ENCODE measurements at regions not wholly inside any gene's neighbourhood (a gene's known extent, or its start where the extent isn't known, plus 50 kb on each side); places are given as distances from the start of the nearest gene placed in this dataset.
A peak's percentile ranks its signal among the peaks of the same experiment; 100 is the strongest.

GRCh38 chr4:31100536-31100935 is 380.4 kb downstream of the PCDH7 start:
- no peaks in the 10 kb centered on the region for H3K36me3 ChIP-seq (ENCODE audit: control insufficient read depth in 3 of 3, insufficient read depth in 2 of 3, low read depth in 1 of 3, low read length in 3 of 3)
- FAIRE-seq: no peak
- H3K4me3 ChIP-seq (ENCODE audit: low read depth in 1 of 3, low read length in 3 of 3): no peak overlapping the region
- H3K27ac ChIP-seq (ENCODE audit: low read depth in 1 of 3, low read length in 2 of 3): no peak overlapping the region
- no peaks in the 10 kb centered on the region for H3K4me1 ChIP-seq (ENCODE audit: control insufficient read depth in 3 of 3, insufficient read depth in 2 of 3, low read depth in 1 of 3, low read length in 2 of 3)
- no peak for DNase-seq
- no peaks in the 10 kb centered on the region for H3K9me3 ChIP-seq (ENCODE audit: control insufficient read depth in 2 of 2, insufficient read depth in 1 of 2, low read depth in 1 of 2, low read length in 1 of 2)
- WGBS, 3 donors: 70 to 84% (median 83%) methylated on average over 1 of the region's 1 CpG
- no peaks in the 10 kb centered on the region for H3K27me3 ChIP-seq (ENCODE audit: control insufficient read depth in 3 of 3, insufficient read depth in 3 of 3, low read length in 3 of 3)

- no peaks in the 10 kb centered on the region for H3K9me3 ChIP-seq (ENCODE audit: control insufficient read depth in 2 of 2, insufficient read depth in 1 of 2, low read depth in 1 of 2, low read length in 1 of 2)
- WGBS, 3 donors: 71 to 95% (median 88%) methylated on average over 1 of the region's 1 CpG
- no peak overlapping the region for H3K4me3 ChIP-seq (ENCODE audit: low read depth in 1 of 3, low read length in 3 of 3)
- H3K27ac ChIP-seq (ENCODE audit: low read depth in 1 of 3, low read length in 2 of 3): no peak overlapping the region
- H3K36me3 ChIP-seq (ENCODE audit: control insufficient read depth in 3 of 3, insufficient read depth in 2 of 3, low read depth in 1 of 3, low read length in 3 of 3): no peaks in the 10 kb centered on the region
- FAIRE-seq: no peak
- no peaks in the 10 kb centered on the region for H3K4me1 ChIP-seq (ENCODE audit: control insufficient read depth in 3 of 3, insufficient read depth in 2 of 3, low read depth in 1 of 3, low read length in 2 of 3)
- no peaks in the 10 kb centered on the region for H3K27me3 ChIP-seq (ENCODE audit: control insufficient read depth in 3 of 3, insufficient read depth in 3 of 3, low read length in 3 of 3)
- no peak for DNase-seq
Measured at GRCh38 chr4:31104043-31104442, 383.9 kb downstream of the PCDH7 start.

GRCh38 chr4:31104577-31104976 is 384.4 kb downstream of the PCDH7 start:
- no peak for FAIRE-seq
- no peaks in the 10 kb centered on the region for H3K9me3 ChIP-seq (ENCODE audit: control insufficient read depth in 2 of 2, insufficient read depth in 1 of 2, low read depth in 1 of 2, low read length in 1 of 2)
- no peaks in the 10 kb centered on the region for H3K27me3 ChIP-seq (ENCODE audit: control insufficient read depth in 3 of 3, insufficient read depth in 3 of 3, low read length in 3 of 3)
- no peak overlapping the region for H3K27ac ChIP-seq (ENCODE audit: low read depth in 1 of 3, low read length in 2 of 3)
- H3K36me3 ChIP-seq (ENCODE audit: control insufficient read depth in 3 of 3, insufficient read depth in 2 of 3, low read depth in 1 of 3, low read length in 3 of 3): no peaks in the 10 kb centered on the region
- no peak overlapping the region for H3K4me3 ChIP-seq (ENCODE audit: low read depth in 1 of 3, low read length in 3 of 3)
- DNase-seq: no peak
- no peaks in the 10 kb centered on the region for H3K4me1 ChIP-seq (ENCODE audit: control insufficient read depth in 3 of 3, insufficient read depth in 2 of 3, low read depth in 1 of 3, low read length in 2 of 3)
- WGBS, 3 donors: 69 to 87% (median 71%) methylated on average over 3 of the region's 3 CpGs

GRCh38 chr4:31106419-31106818 is 386.2 kb downstream of the PCDH7 start:
- DNase-seq: no peak
- Histone ChIP-seq H3K36me3 (ENCODE audit: control insufficient read depth in 3 of 3, insufficient read depth in 2 of 3, low read depth in 1 of 3, low read length in 3 of 3) (no peaks in the 10 kb centered on the region), H3K9me3 (ENCODE audit: control insufficient read depth in 2 of 2, insufficient read depth in 1 of 2, low read depth in 1 of 2, low read length in 1 of 2) (no peaks in the 10 kb centered on the region), H3K27me3 (ENCODE audit: control insufficient read depth in 3 of 3, insufficient read depth in 3 of 3, low read length in 3 of 3) (no peaks in the 10 kb centered on the region), H3K27ac (ENCODE audit: low read depth in 1 of 3, low read length in 2 of 3) (no peak overlapping the region), H3K4me3 (ENCODE audit: low read depth in 1 of 3, low read length in 3 of 3) (no peak overlapping the region), H3K4me1 (ENCODE audit: control insufficient read depth in 3 of 3, insufficient read depth in 2 of 3, low read depth in 1 of 3, low read length in 2 of 3) (no peaks in the 10 kb centered on the region)
- FAIRE-seq: no peak
- WGBS, 3 donors: 76 to 89% (median 81%) methylated on average over 1 of the region's 1 CpG

- WGBS, 3 donors: 80 to 82% (median 80%) methylated on average over 2 of the region's 2 CpGs
- no peaks in the 10 kb centered on the region for H3K4me1 ChIP-seq (ENCODE audit: control insufficient read depth in 3 of 3, insufficient read depth in 2 of 3, low read depth in 1 of 3, low read length in 2 of 3)
- H3K36me3 ChIP-seq (ENCODE audit: control insufficient read depth in 3 of 3, insufficient read depth in 2 of 3, low read depth in 1 of 3, low read length in 3 of 3): no peaks in the 10 kb centered on the region
- no peak overlapping the region for H3K4me3 ChIP-seq (ENCODE audit: low read depth in 1 of 3, low read length in 3 of 3)
- no peaks in the 10 kb centered on the region for H3K27me3 ChIP-seq (ENCODE audit: control insufficient read depth in 3 of 3, insufficient read depth in 3 of 3, low read length in 3 of 3)
- H3K9me3 ChIP-seq (ENCODE audit: control insufficient read depth in 2 of 2, insufficient read depth in 1 of 2, low read depth in 1 of 2, low read length in 1 of 2): no peaks in the 10 kb centered on the region
- FAIRE-seq (no peak), DNase-seq (no peak)
- H3K27ac ChIP-seq (ENCODE audit: low read depth in 1 of 3, low read length in 2 of 3): no peak overlapping the region
Measured at GRCh38 chr4:31107362-31107761, 387.2 kb downstream of the PCDH7 start.

GRCh38 chr4:31108762-31109161 is 388.6 kb downstream of the PCDH7 start:
- H3K9me3 ChIP-seq (ENCODE audit: control insufficient read depth in 2 of 2, insufficient read depth in 1 of 2, low read depth in 1 of 2, low read length in 1 of 2): no peaks in the 10 kb centered on the region
- H3K4me1 ChIP-seq (ENCODE audit: control insufficient read depth in 3 of 3, insufficient read depth in 2 of 3, low read depth in 1 of 3, low read length in 2 of 3): no peaks in the 10 kb centered on the region
- WGBS, 3 donors: 93 to 100% (median 96%) methylated on average over 1 of the region's 1 CpG
- H3K27me3 ChIP-seq (ENCODE audit: control insufficient read depth in 3 of 3, insufficient read depth in 3 of 3, low read length in 3 of 3): no peaks in the 10 kb centered on the region
- DNase-seq (no peak), FAIRE-seq (no peak)
- no peak overlapping the region for H3K4me3 ChIP-seq (ENCODE audit: low read depth in 1 of 3, low read length in 3 of 3)
- H3K27ac ChIP-seq (ENCODE audit: low read depth in 1 of 3, low read length in 2 of 3): no peak overlapping the region
- no peaks in the 10 kb centered on the region for H3K36me3 ChIP-seq (ENCODE audit: control insufficient read depth in 3 of 3, insufficient read depth in 2 of 3, low read depth in 1 of 3, low read length in 3 of 3)

- Histone ChIP-seq H3K36me3 (ENCODE audit: control insufficient read depth in 3 of 3, insufficient read depth in 2 of 3, low read depth in 1 of 3, low read length in 3 of 3) (no peaks in the 10 kb centered on the region), H3K27ac (ENCODE audit: low read depth in 1 of 3, low read length in 2 of 3) (no peak overlapping the region), H3K4me1 (ENCODE audit: control insufficient read depth in 3 of 3, insufficient read depth in 2 of 3, low read depth in 1 of 3, low read length in 2 of 3) (no peaks in the 10 kb centered on the region), H3K27me3 (ENCODE audit: control insufficient read depth in 3 of 3, insufficient read depth in 3 of 3, low read length in 3 of 3) (no peaks in the 10 kb centered on the region), H3K4me3 (ENCODE audit: low read depth in 1 of 3, low read length in 3 of 3) (no peak overlapping the region), H3K9me3 (ENCODE audit: control insufficient read depth in 2 of 2, insufficient read depth in 1 of 2, low read depth in 1 of 2, low read length in 1 of 2) (no peaks in the 10 kb centered on the region)
- DNase-seq: no peak
- no peak for FAIRE-seq
Measured at GRCh38 chr4:31111790-31112189, 391.6 kb downstream of the PCDH7 start.

- Histone ChIP-seq H3K36me3 (ENCODE audit: control insufficient read depth in 3 of 3, insufficient read depth in 2 of 3, low read depth in 1 of 3, low read length in 3 of 3) (no peaks in the 10 kb centered on the region), H3K9me3 (ENCODE audit: control insufficient read depth in 2 of 2, insufficient read depth in 1 of 2, low read depth in 1 of 2, low read length in 1 of 2) (no peaks in the 10 kb centered on the region), H3K4me1 (ENCODE audit: control insufficient read depth in 3 of 3, insufficient read depth in 2 of 3, low read depth in 1 of 3, low read length in 2 of 3) (no peaks in the 10 kb centered on the region), H3K27me3 (ENCODE audit: control insufficient read depth in 3 of 3, insufficient read depth in 3 of 3, low read length in 3 of 3) (no peaks in the 10 kb centered on the region), H3K4me3 (ENCODE audit: low read depth in 1 of 3, low read length in 3 of 3) (no peak overlapping the region), H3K27ac (ENCODE audit: low read depth in 1 of 3, low read length in 2 of 3) (no peak overlapping the region)
- WGBS, 3 donors: 91 to 94% (median 93%) methylated on average over 6 of the region's 6 CpGs
- no peak for FAIRE-seq
- DNase-seq: no peak
Measured at GRCh38 chr4:31114816-31115215, 394.6 kb downstream of the PCDH7 start.

- peak overlapping the region in 1 of 3 donors; percentile 9 for H3K4me3 ChIP-seq (ENCODE audit: low read depth in 1 of 3, low read length in 3 of 3)
- H3K4me1 ChIP-seq (ENCODE audit: control insufficient read depth in 3 of 3, insufficient read depth in 2 of 3, low read depth in 1 of 3, low read length in 2 of 3): peaks cover 0 to 2% (median 0%) of the 10 kb centered on the region in 3 donors
- H3K27ac ChIP-seq (ENCODE audit: low read depth in 1 of 3, low read length in 2 of 3): peak overlapping the region; percentile 34 to 85 (median 48)
- H3K36me3 ChIP-seq (ENCODE audit: control insufficient read depth in 3 of 3, insufficient read depth in 2 of 3, low read depth in 1 of 3, low read length in 3 of 3): no peaks in the 10 kb centered on the region
- DNase-seq: peak; percentile 58 to 90
- no peak for FAIRE-seq
- whole genome bisulfite sequencing, 3 donors: 16 to 72% (median 40%) methylated on average over 7 of the region's 7 CpGs
- no peaks in the 10 kb centered on the region for H3K9me3 ChIP-seq (ENCODE audit: control insufficient read depth in 2 of 2, insufficient read depth in 1 of 2, low read depth in 1 of 2, low read length in 1 of 2)
- no peaks in the 10 kb centered on the region for H3K27me3 ChIP-seq (ENCODE audit: control insufficient read depth in 3 of 3, insufficient read depth in 3 of 3, low read length in 3 of 3)
Measured at GRCh38 chr4:31124008-31124585, 403.9 kb downstream of the PCDH7 start.

Measured in small intestine (tissue), 7 donors.